ENCODE measurements at regions not wholly inside any gene's neighbourhood (a gene's known extent, or its start where the extent isn't known, plus 50 kb on each side); places are given as distances from the start of the nearest gene placed in this dataset.
A peak's percentile ranks its signal among the peaks of the same experiment; 100 is the strongest.
"Not testable (repeated sequence)": the region's sequence is repeated elsewhere in the genome, so short reads cannot be mapped to it uniquely, and the experiment has no call there.

- DNase-seq (ENCODE audit: low spot score): peak; percentile 60
Observed at GRCh38 chr5:115435778-115436712, 108.5 kb downstream of the FEM1C start.

- no peak for DNase-seq (ENCODE audit: low spot score)
Observed at GRCh38 chr5:115435065-115435777, 109.4 kb downstream of the FEM1C start.

- DNase-seq (ENCODE audit: low spot score): no peak
Observed at GRCh38 chr5:115433918-115434317, 110.7 kb downstream of the FEM1C start.

- DNase-seq (ENCODE audit: low spot score): no peak
Observed at GRCh38 chr5:115432691-115433090, 111.9 kb downstream of the FEM1C start.

- DNase-seq (ENCODE audit: low spot score): no peak
Observed at GRCh38 chr5:115431116-115431515, 113.5 kb downstream of the FEM1C start.

- DNase-seq (ENCODE audit: low spot score): no peak
Observed at GRCh38 chr5:115430374-115430773, 114.2 kb downstream of the FEM1C start.

GRCh38 chr5:115429345-115429940 is 115.1 kb downstream of the FEM1C start:
- no peak for DNase-seq (ENCODE audit: low spot score)

- no peak for DNase-seq (ENCODE audit: low spot score)
Observed at GRCh38 chr5:115428676-115429075, 115.9 kb downstream of the FEM1C start.

GRCh38 chr5:115428248-115428647 is 116.3 kb downstream of the FEM1C start:
- no peak for DNase-seq (ENCODE audit: low spot score)

GRCh38 chr5:115424446-115424845 is 120.1 kb downstream of the FEM1C start:
- DNase-seq (ENCODE audit: low spot score): no peak

- no peak for DNase-seq (ENCODE audit: low spot score)
Observed at GRCh38 chr5:115424030-115424429, 120.5 kb downstream of the FEM1C start.

GRCh38 chr5:115423541-115423940 is 121.0 kb downstream of the FEM1C start:
- DNase-seq (ENCODE audit: low spot score): no peak

GRCh38 chr5:115423051-115423450 is 121.5 kb downstream of the FEM1C start:
- DNase-seq (ENCODE audit: low spot score): no peak

GRCh38 chr5:115420812-115421211 is 123.8 kb downstream of the FEM1C start:
- not testable (repeated sequence) for DNase-seq (ENCODE audit: low spot score)

GRCh38 chr5:115419846-115420585 is 123.6 kb upstream of the CCDC112 start:
- DNase-seq (ENCODE audit: low spot score): no peak

- DNase-seq (ENCODE audit: low spot score): no peak
Observed at GRCh38 chr5:115418788-115419187, 122.3 kb upstream of the CCDC112 start.

- DNase-seq (ENCODE audit: low spot score): peak; percentile 36
Observed at GRCh38 chr5:115417076-115417475, 120.6 kb upstream of the CCDC112 start.

- DNase-seq (ENCODE audit: low spot score): peak; percentile 45
Observed at GRCh38 chr5:115415143-115415491, 118.7 kb upstream of the CCDC112 start.

- no peak for DNase-seq (ENCODE audit: low spot score)
Observed at GRCh38 chr5:115414406-115415142, 118.1 kb upstream of the CCDC112 start.

- DNase-seq (ENCODE audit: low spot score): no peak
Observed at GRCh38 chr5:115413651-115414050, 117.2 kb upstream of the CCDC112 start.

- DNase-seq (ENCODE audit: low spot score): no peak
Observed at GRCh38 chr5:115409094-115409493, 112.6 kb upstream of the CCDC112 start.

Measured in putamen (tissue), 1 donor.